Thyroid gland (tissue), 4 donors: ENCODE measurements at regions not wholly inside any gene's neighbourhood (a gene's known extent, or its start where the extent isn't known, plus 50 kb on each side); places are given as distances from the start of the nearest gene placed in this dataset.

Experiments used
- POLR2A ChIP-seq, 2 donors: fragments of 450-650 bp; IDR thresholded peaks; one replicate each; pipeline ENCODE4 v1.6.1; 2017; ENCODE audit warnings: antibody characterized with exemption in 2 of 2, mild to moderate bottlenecking in 2 of 2, moderate library complexity in 1 of 2
- TF ChIP-seq, protein P1 (sequence below), 6 experiments: fragments of 200-600 bp in 3 of 6; fragments of 450-650 bp in 3 of 6; sonication (generic) in 3 of 6; IDR thresholded peaks; one replicate each; pipeline ENCODE4 v1.5.1; 2016 to 2019; ENCODE audit warnings: antibody characterized with exemption in 6 of 6, mild to moderate bottlenecking in 2 of 6, inconsistent platforms in 1 of 6, moderate library complexity in 1 of 6

DNA sequence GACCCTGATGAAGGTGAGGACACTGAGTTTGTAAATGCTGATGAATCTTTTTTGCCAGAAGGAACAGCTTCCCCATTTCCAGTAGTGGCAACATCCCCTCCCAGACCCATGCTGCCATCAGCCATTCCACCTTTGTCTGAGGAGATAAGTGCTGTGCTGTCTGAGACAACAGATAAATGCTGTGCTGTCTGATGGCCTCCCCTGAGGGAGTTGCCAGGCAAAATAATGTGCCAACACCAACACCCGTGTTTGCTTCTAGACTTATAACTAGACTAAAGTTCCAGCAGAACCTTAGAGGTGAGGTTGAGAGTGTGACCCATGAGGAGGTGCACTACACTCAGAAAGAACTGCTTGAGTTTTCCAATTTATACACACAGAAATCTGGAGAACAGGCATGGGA is 349.5 kb downstream of the C12orf75 start:
- no peak for TF ChIP-seq POLR2A (IDR thresholded peaks at IDR 0.05)
- TF ChIP-seq, protein P1, sequence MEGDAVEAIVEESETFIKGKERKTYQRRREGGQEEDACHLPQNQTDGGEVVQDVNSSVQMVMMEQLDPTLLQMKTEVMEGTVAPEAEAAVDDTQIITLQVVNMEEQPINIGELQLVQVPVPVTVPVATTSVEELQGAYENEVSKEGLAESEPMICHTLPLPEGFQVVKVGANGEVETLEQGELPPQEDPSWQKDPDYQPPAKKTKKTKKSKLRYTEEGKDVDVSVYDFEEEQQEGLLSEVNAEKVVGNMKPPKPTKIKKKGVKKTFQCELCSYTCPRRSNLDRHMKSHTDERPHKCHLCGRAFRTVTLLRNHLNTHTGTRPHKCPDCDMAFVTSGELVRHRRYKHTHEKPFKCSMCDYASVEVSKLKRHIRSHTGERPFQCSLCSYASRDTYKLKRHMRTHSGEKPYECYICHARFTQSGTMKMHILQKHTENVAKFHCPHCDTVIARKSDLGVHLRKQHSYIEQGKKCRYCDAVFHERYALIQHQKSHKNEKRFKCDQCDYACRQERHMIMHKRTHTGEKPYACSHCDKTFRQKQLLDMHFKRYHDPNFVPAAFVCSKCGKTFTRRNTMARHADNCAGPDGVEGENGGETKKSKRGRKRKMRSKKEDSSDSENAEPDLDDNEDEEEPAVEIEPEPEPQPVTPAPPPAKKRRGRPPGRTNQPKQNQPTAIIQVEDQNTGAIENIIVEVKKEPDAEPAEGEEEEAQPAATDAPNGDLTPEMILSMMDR (IDR thresholded peaks at IDR 0.05) = no peak
